Ovary (tissue), 3 donors: ENCODE measurements at regions not wholly inside any gene's neighbourhood (a gene's known extent, or its start where the extent isn't known, plus 50 kb on each side); places are given as distances from the start of the nearest gene placed in this dataset.

ENCODE experiments used
- CTCF ChIP-seq, 3 donors: fragments of 450-650 bp in 2 of 3; fragments of 200-600 bp in 1 of 3; IDR thresholded peaks; one replicate each; pipeline versions ENCODE4 v1.5.1 to v1.8.0; 2016 to 2022; ENCODE audit warnings: antibody characterized with exemption in 3 of 3, mild to moderate bottlenecking in 1 of 3
- EP300 ChIP-seq: sonication (generic); formaldehyde crosslinking; IDR thresholded peaks from one replicate; pipeline ENCODE4 v1.6.1; 2017; ENCODE audit warnings: antibody characterized with exemption
- POLR2A ChIP-seq: fragments of 450-650 bp; IDR thresholded peaks from one replicate; pipeline ENCODE4 v1.6.1; 2017; ENCODE audit warnings: antibody characterized with exemption, mild to moderate bottlenecking, moderate library complexity
- donor health status: DM: no; HTN: no; CAD: no.

GRCh38 chr1:96992871-96993270 lies 271.3 kb downstream of the PTBP2 start:
- TF ChIP-seq CTCF (IDR thresholded peaks at IDR 0.05), result no peak
- no peak for TF ChIP-seq EP300
- no peak for TF ChIP-seq POLR2A
